Neural progenitor cell (in vitro differentiated cells): ENCODE measurements at regions not wholly inside any gene's neighbourhood (a gene's known extent, or its start where the extent isn't known, plus 50 kb on each side); places are given as distances from the start of the nearest gene placed in this dataset.

Experiments used
- DNase-seq: peaks from one replicate; pipeline ENCODE4 v3.0.0-alpha.2; 2016; ENCODE audit warnings: low spot score
- H2AFZ ChIP-seq: fragments of 200-600 bp; sonication (generic); replicated peaks from 2 replicates; pipeline ENCODE4 v1.6.1; 2016; ENCODE audit warnings: antibody characterized with exemption
- H3F3A ChIP-seq: fragments of 200-600 bp; sonication (generic); 2 replicates; pipeline ENCODE4 v1.6.1; 2016; ENCODE audit warnings: antibody characterized with exemption, low read depth
- H3K27ac ChIP-seq: fragments of 200-600 bp; sonication (generic); 2 replicates; pipeline ENCODE4 v1.5.1; 2016; ENCODE audit warnings: mild to moderate bottlenecking
- H3K27me3 ChIP-seq: fragments of 200-600 bp; sonication (generic); 2 replicates; pipeline ENCODE4 v1.6.1; 2016; ENCODE audit warnings: mild to moderate bottlenecking, moderate library complexity
- H3K36me3 ChIP-seq: fragments of 200-600 bp; sonication (generic); 2 replicates; pipeline ENCODE4 v1.5.1; 2016
- H3K4me1 ChIP-seq: fragments of 200-600 bp; sonication (generic); 2 replicates; pipeline ENCODE4 v1.6.1; 2016; ENCODE audit warnings: mixed run types
- H3K4me2 ChIP-seq: fragments of 200-600 bp; sonication (generic); 2 replicates; pipeline ENCODE4 v1.6.1; 2016
- H3K4me3 ChIP-seq: fragments of 200-600 bp; sonication (generic); 2 replicates; pipeline ENCODE4 v1.5.1; 2016
- H3K79me2 ChIP-seq: fragments of 200-600 bp; sonication (generic); 2 replicates; pipeline ENCODE4 v1.6.1; 2016; ENCODE audit warnings: low read depth
- H3K9ac ChIP-seq: fragments of 200-600 bp; sonication (generic); 2 replicates; pipeline ENCODE4 v1.6.1; 2016
- H3K9me3 ChIP-seq: fragments of 200-600 bp; sonication (generic); 2 replicates; pipeline ENCODE4 v1.5.1; 2016; ENCODE audit warnings: low read depth
- H4K20me1 ChIP-seq: fragments of 200-600 bp; sonication (generic); 2 replicates; pipeline ENCODE4 v1.6.1; 2016; ENCODE audit warnings: low read depth
- H3K27ac Mint-ChIP-seq: 3 replicates; pipeline ENCODE4 v1.8.0; 2021; ENCODE audit warnings: mixed read lengths
- H3K27me3 Mint-ChIP-seq: 2 replicates; pipeline ENCODE4 v1.8.0; 2022; ENCODE audit warnings: low read depth, mild to moderate bottlenecking, inconsistent platforms, moderate library complexity, mixed read lengths; ENCODE audit not compliant: insufficient read depth
- H3K36me3 Mint-ChIP-seq: 3 replicates; pipeline ENCODE4 v1.8.0; 2021; ENCODE audit warnings: mixed read lengths
- H3K4me1 Mint-ChIP-seq: 3 replicates; pipeline ENCODE4 v1.8.0; 2021; ENCODE audit warnings: mixed read lengths
- H3K4me3 Mint-ChIP-seq: 3 replicates; pipeline ENCODE4 v1.8.0; 2021; ENCODE audit warnings: mild to moderate bottlenecking, moderate library complexity, mixed read lengths
- H3K9me3 Mint-ChIP-seq: 3 replicates; pipeline ENCODE4 v1.8.0; 2020; ENCODE audit warnings: mixed read lengths
- EZH2 ChIP-seq: fragments of 200-600 bp; sonication (generic); IDR thresholded peaks from 2 replicates; pipeline ENCODE4 v1.6.1; 2017; ENCODE audit warnings: antibody characterized with exemption, mild to moderate bottlenecking, moderate library complexity
- EZH2phosphoT487 ChIP-seq: fragments of 200-600 bp; sonication (generic); IDR thresholded peaks from 2 replicates; pipeline ENCODE4 v1.6.1; 2017; ENCODE audit warnings: antibody characterized with exemption
- TF ChIP-seq, protein P1 (sequence below): fragments of 200-600 bp; sonication (generic); IDR thresholded peaks from 2 replicates; pipeline ENCODE4 v1.5.1; 2017; ENCODE audit warnings: antibody characterized with exemption, mild to moderate bottlenecking

DNA sequence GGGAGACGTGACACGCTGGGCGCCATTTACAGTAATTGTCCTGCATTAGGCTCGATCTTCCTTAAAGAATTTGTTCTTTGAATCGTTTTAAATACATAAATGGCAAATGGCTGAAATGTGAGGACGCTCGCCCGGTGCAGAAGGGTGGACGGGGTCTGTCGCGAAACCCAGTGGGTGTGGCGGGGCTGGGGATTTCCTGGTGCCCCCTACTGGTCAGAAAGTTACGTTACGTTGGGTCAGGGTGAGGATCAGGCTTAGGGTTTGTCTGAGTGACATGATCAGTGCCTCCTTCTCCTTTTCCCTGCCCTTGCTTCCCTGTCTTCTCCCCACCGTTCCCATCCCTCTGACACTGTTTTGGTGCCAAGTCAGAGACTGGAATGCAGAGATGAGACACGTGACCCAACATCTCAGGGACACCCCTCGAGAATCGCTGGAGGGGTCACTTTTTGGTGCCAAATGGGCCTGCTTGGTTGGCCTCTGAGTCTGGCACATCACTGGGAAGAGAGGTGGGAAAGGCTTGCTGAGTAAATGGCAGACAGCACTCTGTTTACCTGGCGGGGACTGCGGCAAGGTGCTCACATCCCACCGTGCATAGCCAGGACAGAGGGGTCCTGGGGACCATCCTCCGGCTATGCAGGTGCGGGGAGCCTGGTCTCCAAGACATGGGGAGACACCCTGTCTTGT, 1107.6 kb downstream of the BRD1 start:
- peak; percentile 31 for DNase-seq
- Mint-ChIP-seq H3K27me3 (peaks cover 2% of the 10 kb centered on the region), H3K27ac (peak overlapping the region; percentile 46), H3K4me1 (peaks cover 3% of the 10 kb centered on the region), H3K36me3 (peaks cover 8% of the 10 kb centered on the region), H3K9me3 (peaks cover 8% of the 10 kb centered on the region), H3K4me3 (no peak overlapping the region)
- TF ChIP-seq EZH2phosphoT487 = no peak
- TF ChIP-seq, protein P1, sequence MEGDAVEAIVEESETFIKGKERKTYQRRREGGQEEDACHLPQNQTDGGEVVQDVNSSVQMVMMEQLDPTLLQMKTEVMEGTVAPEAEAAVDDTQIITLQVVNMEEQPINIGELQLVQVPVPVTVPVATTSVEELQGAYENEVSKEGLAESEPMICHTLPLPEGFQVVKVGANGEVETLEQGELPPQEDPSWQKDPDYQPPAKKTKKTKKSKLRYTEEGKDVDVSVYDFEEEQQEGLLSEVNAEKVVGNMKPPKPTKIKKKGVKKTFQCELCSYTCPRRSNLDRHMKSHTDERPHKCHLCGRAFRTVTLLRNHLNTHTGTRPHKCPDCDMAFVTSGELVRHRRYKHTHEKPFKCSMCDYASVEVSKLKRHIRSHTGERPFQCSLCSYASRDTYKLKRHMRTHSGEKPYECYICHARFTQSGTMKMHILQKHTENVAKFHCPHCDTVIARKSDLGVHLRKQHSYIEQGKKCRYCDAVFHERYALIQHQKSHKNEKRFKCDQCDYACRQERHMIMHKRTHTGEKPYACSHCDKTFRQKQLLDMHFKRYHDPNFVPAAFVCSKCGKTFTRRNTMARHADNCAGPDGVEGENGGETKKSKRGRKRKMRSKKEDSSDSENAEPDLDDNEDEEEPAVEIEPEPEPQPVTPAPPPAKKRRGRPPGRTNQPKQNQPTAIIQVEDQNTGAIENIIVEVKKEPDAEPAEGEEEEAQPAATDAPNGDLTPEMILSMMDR = peak; percentile 53
- no peak for TF ChIP-seq EZH2
- H3K36me3 ChIP-seq = no peaks in the 10 kb centered on the region
- H3F3A ChIP-seq = no peaks in the 10 kb centered on the region
- no peak overlapping the region for H3K4me3 ChIP-seq
- H3K4me2 ChIP-seq = no peak overlapping the region
- H2AFZ ChIP-seq = no peak overlapping the region
- no peak overlapping the region for H3K9ac ChIP-seq
- no peaks in the 10 kb centered on the region for H4K20me1 ChIP-seq
- no peaks in the 10 kb centered on the region for H3K27me3 ChIP-seq
- H3K9me3 ChIP-seq = no peaks in the 10 kb centered on the region
- H3K79me2 ChIP-seq = no peaks in the 10 kb centered on the region
- no peak overlapping the region for H3K27ac ChIP-seq
- H3K4me1 ChIP-seq = no peaks in the 10 kb centered on the region

DNA sequence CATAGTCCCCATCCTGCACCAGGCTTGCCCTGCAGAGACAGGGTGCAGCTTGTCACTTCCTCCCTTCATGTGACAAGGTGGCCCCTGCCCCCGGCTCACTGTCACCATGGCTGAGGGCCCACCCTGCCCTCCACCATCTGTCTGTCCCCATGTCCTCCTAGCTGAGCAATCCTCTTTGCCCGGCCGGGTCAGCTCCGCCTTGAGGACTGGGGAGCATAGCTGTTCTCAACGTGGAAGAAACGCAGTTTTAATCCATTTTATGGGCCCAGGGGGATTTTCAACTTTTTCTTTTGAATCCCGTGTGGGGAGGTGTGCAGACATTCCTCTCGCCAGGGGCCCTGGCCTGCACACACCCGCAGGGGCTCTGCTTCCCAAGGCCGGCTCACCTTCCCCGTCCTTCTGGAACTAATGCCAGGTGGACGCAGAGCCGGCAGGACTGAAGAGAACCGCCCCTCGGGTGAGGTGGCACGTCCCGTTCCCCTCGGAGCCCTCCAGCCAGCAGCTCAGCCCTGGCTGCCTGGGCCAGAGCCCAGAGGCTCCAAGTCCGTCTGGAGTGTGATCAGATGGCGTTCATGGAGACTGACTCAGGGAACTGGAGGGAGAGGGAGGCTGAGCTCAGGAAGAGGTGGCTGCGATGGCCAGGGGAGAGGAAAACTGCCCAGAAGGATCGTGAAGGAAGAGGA, 1108.7 kb downstream of the BRD1 start:
- Histone ChIP-seq H3K27ac (no peak overlapping the region), H3K4me3 (no peak overlapping the region), H3K36me3 (no peaks in the 10 kb centered on the region), H3F3A (no peaks in the 10 kb centered on the region), H3K27me3 (no peaks in the 10 kb centered on the region), H3K9ac (no peak overlapping the region), H3K9me3 (no peaks in the 10 kb centered on the region), H4K20me1 (no peaks in the 10 kb centered on the region), H3K4me2 (no peak overlapping the region), H2AFZ (no peak overlapping the region), H3K4me1 (no peaks in the 10 kb centered on the region), H3K79me2 (no peaks in the 10 kb centered on the region)
- peaks cover 3% of the 10 kb centered on the region for H3K4me1 Mint-ChIP-seq
- peaks cover 2% of the 10 kb centered on the region for H3K27me3 Mint-ChIP-seq
- TF ChIP-seq EZH2 = no peak
- TF ChIP-seq, protein P1 = no peak
- TF ChIP-seq EZH2phosphoT487 = no peak
- H3K36me3 Mint-ChIP-seq = peaks cover 13% of the 10 kb centered on the region
- peaks cover 14% of the 10 kb centered on the region for H3K9me3 Mint-ChIP-seq
- H3K27ac Mint-ChIP-seq = peak overlapping the region; percentile 14
- H3K4me3 Mint-ChIP-seq = no peak overlapping the region
- DNase-seq = no peak

GRCh38 chr22:48717883-48718817, 1109.5 kb downstream of the BRD1 start:
- no peak overlapping the region for H3K4me3 Mint-ChIP-seq
- H3F3A ChIP-seq = no peaks in the 10 kb centered on the region
- H3K36me3 Mint-ChIP-seq = peaks cover 13% of the 10 kb centered on the region
- peaks cover 14% of the 10 kb centered on the region for H3K9me3 Mint-ChIP-seq
- H3K9ac ChIP-seq = no peak overlapping the region
- H3K9me3 ChIP-seq = no peaks in the 10 kb centered on the region
- H3K4me3 ChIP-seq = no peak overlapping the region
- H3K27me3 Mint-ChIP-seq = peaks cover 2% of the 10 kb centered on the region
- peaks cover 3% of the 10 kb centered on the region for H3K4me1 Mint-ChIP-seq
- no peaks in the 10 kb centered on the region for H3K36me3 ChIP-seq
- H2AFZ ChIP-seq = no peak overlapping the region
- no peak for DNase-seq
- TF ChIP-seq, protein P1 = no peak
- TF ChIP-seq EZH2phosphoT487 (no peak), EZH2 (no peak)
- no peaks in the 10 kb centered on the region for H3K79me2 ChIP-seq
- H4K20me1 ChIP-seq = no peaks in the 10 kb centered on the region
- H3K4me2 ChIP-seq = no peak overlapping the region
- H3K27ac Mint-ChIP-seq = peak overlapping the region; percentile 92
- no peaks in the 10 kb centered on the region for H3K4me1 ChIP-seq
- H3K27me3 ChIP-seq = no peaks in the 10 kb centered on the region
- H3K27ac ChIP-seq = no peak overlapping the region
